ENCODE measurements at regions not wholly inside any gene's neighbourhood (a gene's known extent, or its start where the extent isn't known, plus 50 kb on each side); places are given as distances from the start of the nearest gene placed in this dataset.

DNA sequence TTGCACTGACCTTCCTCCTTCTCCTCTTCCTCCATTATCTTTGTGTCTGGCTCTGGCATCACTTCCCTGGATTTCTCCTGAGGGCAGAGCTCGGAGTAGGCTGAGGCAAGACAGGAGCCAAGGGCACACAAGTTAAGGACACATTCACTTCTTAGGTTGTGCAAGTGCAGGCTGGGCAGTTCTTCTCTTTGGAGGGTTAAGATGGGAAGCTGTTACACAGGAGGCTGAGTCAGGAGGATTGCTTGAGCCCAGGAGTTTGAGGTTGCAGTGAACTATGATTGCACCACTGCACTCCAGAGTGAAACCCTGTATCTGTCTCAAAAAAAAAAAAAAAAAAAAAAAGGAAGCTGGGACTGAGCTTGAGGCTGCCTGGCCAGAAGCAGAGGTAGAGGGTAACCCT lies 176.2 kb upstream of the ANKRD28 start:
- H3K4me2 ChIP-seq (ENCODE audit: low read length): no peak overlapping the region
- H4K20me1 ChIP-seq (ENCODE audit: insufficient read depth): no peaks in the 10 kb centered on the region
- no peaks in the 10 kb centered on the region for H3K27me3 ChIP-seq (ENCODE audit: insufficient read depth, low read depth, low read length)
- H3K9ac ChIP-seq (ENCODE audit: low read length): no peak overlapping the region
- no peak overlapping the region for H3K4me3 ChIP-seq (ENCODE audit: low read length)
- no peaks in the 10 kb centered on the region for H3K36me3 ChIP-seq (ENCODE audit: insufficient read depth, low read length)
- no peaks in the 10 kb centered on the region for H3K9me2 ChIP-seq (ENCODE audit: insufficient read depth, low read length)
- H3K27ac ChIP-seq (ENCODE audit: low read length): no peak overlapping the region
- TF ChIP-seq POLR2AphosphoS5 (IDR thresholded peaks at IDR 0.05) (no peak), MXI1 (conservative IDR thresholded peaks at IDR 0.05; ENCODE audit: poor library complexity, severe bottlenecking) (no peak), EP300 (conservative IDR thresholded peaks at IDR 0.05; ENCODE audit: poor library complexity, severe bottlenecking) (no peak), SMC3 (conservative IDR thresholded peaks at IDR 0.05; ENCODE audit: poor library complexity) (no peak), RAD21 (conservative IDR thresholded peaks at IDR 0.05) (no peak), EZH2 (IDR thresholded peaks at IDR 0.05; ENCODE audit: borderline replicate concordance, insufficient read depth, low read length, poor library complexity, severe bottlenecking) (no peak), TAF1 (IDR thresholded peaks at IDR 0.05; ENCODE audit: low read depth) (no peak)
- TF ChIP-seq, protein P1, sequence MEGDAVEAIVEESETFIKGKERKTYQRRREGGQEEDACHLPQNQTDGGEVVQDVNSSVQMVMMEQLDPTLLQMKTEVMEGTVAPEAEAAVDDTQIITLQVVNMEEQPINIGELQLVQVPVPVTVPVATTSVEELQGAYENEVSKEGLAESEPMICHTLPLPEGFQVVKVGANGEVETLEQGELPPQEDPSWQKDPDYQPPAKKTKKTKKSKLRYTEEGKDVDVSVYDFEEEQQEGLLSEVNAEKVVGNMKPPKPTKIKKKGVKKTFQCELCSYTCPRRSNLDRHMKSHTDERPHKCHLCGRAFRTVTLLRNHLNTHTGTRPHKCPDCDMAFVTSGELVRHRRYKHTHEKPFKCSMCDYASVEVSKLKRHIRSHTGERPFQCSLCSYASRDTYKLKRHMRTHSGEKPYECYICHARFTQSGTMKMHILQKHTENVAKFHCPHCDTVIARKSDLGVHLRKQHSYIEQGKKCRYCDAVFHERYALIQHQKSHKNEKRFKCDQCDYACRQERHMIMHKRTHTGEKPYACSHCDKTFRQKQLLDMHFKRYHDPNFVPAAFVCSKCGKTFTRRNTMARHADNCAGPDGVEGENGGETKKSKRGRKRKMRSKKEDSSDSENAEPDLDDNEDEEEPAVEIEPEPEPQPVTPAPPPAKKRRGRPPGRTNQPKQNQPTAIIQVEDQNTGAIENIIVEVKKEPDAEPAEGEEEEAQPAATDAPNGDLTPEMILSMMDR (IDR thresholded peaks at IDR 0.05; ENCODE audit: poor library complexity, severe bottlenecking): no peak
- TF ChIP-seq, protein P2, sequence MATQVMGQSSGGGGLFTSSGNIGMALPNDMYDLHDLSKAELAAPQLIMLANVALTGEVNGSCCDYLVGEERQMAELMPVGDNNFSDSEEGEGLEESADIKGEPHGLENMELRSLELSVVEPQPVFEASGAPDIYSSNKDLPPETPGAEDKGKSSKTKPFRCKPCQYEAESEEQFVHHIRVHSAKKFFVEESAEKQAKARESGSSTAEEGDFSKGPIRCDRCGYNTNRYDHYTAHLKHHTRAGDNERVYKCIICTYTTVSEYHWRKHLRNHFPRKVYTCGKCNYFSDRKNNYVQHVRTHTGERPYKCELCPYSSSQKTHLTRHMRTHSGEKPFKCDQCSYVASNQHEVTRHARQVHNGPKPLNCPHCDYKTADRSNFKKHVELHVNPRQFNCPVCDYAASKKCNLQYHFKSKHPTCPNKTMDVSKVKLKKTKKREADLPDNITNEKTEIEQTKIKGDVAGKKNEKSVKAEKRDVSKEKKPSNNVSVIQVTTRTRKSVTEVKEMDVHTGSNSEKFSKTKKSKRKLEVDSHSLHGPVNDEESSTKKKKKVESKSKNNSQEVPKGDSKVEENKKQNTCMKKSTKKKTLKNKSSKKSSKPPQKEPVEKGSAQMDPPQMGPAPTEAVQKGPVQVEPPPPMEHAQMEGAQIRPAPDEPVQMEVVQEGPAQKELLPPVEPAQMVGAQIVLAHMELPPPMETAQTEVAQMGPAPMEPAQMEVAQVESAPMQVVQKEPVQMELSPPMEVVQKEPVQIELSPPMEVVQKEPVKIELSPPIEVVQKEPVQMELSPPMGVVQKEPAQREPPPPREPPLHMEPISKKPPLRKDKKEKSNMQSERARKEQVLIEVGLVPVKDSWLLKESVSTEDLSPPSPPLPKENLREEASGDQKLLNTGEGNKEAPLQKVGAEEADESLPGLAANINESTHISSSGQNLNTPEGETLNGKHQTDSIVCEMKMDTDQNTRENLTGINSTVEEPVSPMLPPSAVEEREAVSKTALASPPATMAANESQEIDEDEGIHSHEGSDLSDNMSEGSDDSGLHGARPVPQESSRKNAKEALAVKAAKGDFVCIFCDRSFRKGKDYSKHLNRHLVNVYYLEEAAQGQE (IDR thresholded peaks at IDR 0.05; ENCODE audit: borderline replicate concordance): no peak
- H3K79me2 ChIP-seq (replicated peaks; ENCODE audit: insufficient read depth, low read length): no peaks in the 10 kb centered on the region
- no peaks in the 10 kb centered on the region for H3K9me3 ChIP-seq (ENCODE audit: low read length)
- H2AFZ ChIP-seq (ENCODE audit: low read depth, low read length): no peak overlapping the region
- H3F3A ChIP-seq (ENCODE audit: insufficient read depth, low read length, poor library complexity, severe bottlenecking): no peaks in the 10 kb centered on the region

DNA sequence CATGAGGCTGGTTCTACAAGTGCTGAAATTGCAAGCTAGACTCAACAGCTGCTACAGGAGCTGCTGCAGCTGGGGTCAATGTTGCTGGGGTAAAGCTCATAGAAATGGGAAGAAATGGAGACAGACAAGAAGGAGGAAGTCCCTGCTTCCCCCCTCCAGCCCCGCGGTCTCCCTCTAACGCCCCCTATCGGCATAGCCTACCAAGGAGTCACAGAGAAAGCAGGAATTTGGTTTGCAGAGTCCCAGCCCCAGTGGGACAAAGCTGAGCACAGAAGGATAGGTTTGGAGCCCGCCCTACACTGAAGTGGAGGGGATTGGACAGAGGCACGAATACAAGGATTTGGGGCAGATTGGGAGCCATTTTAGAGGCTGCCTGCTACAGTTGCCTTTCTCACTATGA lies 176.9 kb upstream of the ANKRD28 start:
- Histone ChIP-seq H3K9me2 (ENCODE audit: insufficient read depth, low read length) (no peaks in the 10 kb centered on the region), H3K36me3 (ENCODE audit: insufficient read depth, low read length) (no peaks in the 10 kb centered on the region), H3K4me3 (ENCODE audit: low read length) (no peak overlapping the region), H2AFZ (ENCODE audit: low read depth, low read length) (no peak overlapping the region), H3F3A (ENCODE audit: insufficient read depth, low read length, poor library complexity, severe bottlenecking) (no peaks in the 10 kb centered on the region), H3K27ac (ENCODE audit: low read length) (no peak overlapping the region), H3K4me2 (ENCODE audit: low read length) (no peak overlapping the region), H3K9me3 (ENCODE audit: low read length) (no peaks in the 10 kb centered on the region), H3K79me2 (replicated peaks; ENCODE audit: insufficient read depth, low read length) (no peaks in the 10 kb centered on the region), H4K20me1 (ENCODE audit: insufficient read depth) (no peaks in the 10 kb centered on the region), H3K27me3 (ENCODE audit: insufficient read depth, low read depth, low read length) (no peaks in the 10 kb centered on the region), H3K9ac (ENCODE audit: low read length) (no peak overlapping the region)
- TF ChIP-seq, protein P2 (IDR thresholded peaks at IDR 0.05; ENCODE audit: borderline replicate concordance): no peak
- no peak for TF ChIP-seq POLR2AphosphoS5 (IDR thresholded peaks at IDR 0.05)
- no peak for TF ChIP-seq RAD21 (conservative IDR thresholded peaks at IDR 0.05)
- TF ChIP-seq EZH2 (IDR thresholded peaks at IDR 0.05; ENCODE audit: borderline replicate concordance, insufficient read depth, low read length, poor library complexity, severe bottlenecking): no peak
- no peak for TF ChIP-seq EP300 (conservative IDR thresholded peaks at IDR 0.05; ENCODE audit: poor library complexity, severe bottlenecking)
- TF ChIP-seq, protein P1 (IDR thresholded peaks at IDR 0.05; ENCODE audit: poor library complexity, severe bottlenecking): no peak
- TF ChIP-seq TAF1 (IDR thresholded peaks at IDR 0.05; ENCODE audit: low read depth): no peak
- no peak for TF ChIP-seq SMC3 (conservative IDR thresholded peaks at IDR 0.05; ENCODE audit: poor library complexity)
- TF ChIP-seq MXI1 (conservative IDR thresholded peaks at IDR 0.05; ENCODE audit: poor library complexity, severe bottlenecking): no peak
